ENCODE measurements at regions not wholly inside any gene's neighbourhood (a gene's known extent, or its start where the extent isn't known, plus 50 kb on each side); places are given as distances from the start of the nearest gene placed in this dataset.

- Histone ChIP-seq H3K4me1 (ENCODE audit: insufficient read depth, low read length) (no peaks in the 10 kb centered on the region), H3K79me2 (ENCODE audit: insufficient read depth, low read length) (no peaks in the 10 kb centered on the region), H3K27ac (ENCODE audit: extremely low read length, insufficient read depth, low read length) (no peak overlapping the region), H3K4me2 (ENCODE audit: low read depth, low read length) (no peak overlapping the region), H3K9me3 (ENCODE audit: low read length) (0 out of 2 replicates have a peak, but pooled peaks cover 3% of the 10 kb centered on the region), H3K36me3 (replicated peaks in 1 of 2; ENCODE audit: control insufficient read depth in 1 of 2, insufficient read depth in 2 of 2, low read length in 2 of 2) (no peaks in the 10 kb centered on the region), H3K27me3 (ENCODE audit: control insufficient read depth in 1 of 2, insufficient read depth in 2 of 2, low read length in 2 of 2) (no peaks in the 10 kb centered on the region), H3K9ac (ENCODE audit: insufficient read depth, low read depth, low read length) (no peak overlapping the region), H2AFZ (ENCODE audit: low read length) (no peak overlapping the region), H3K4me3 (replicated peaks in 1 of 3; ENCODE audit: insufficient read depth in 1 of 3, low read depth in 2 of 3, low read length in 3 of 3) (no peak overlapping the region), H4K20me1 (ENCODE audit: insufficient read depth, low read length) (no peaks in the 10 kb centered on the region)
- FAIRE-seq = no peak
- intact Hi-C loops (cut with micrococcal nuclease; ENCODE audit: unreplicated experiment) (no loop called here), in situ Hi-C loops (cut with HindIII; ENCODE audit: extremely low pct_ligation_motif_present, low pct_unique_long_range_greater_than_20kb) (no loop called here)
- TF ChIP-seq CENPX (CRISPR knock-in tag; IDR thresholded peaks at IDR 0.05) (no peak), TBP (CRISPR knock-in tag; IDR thresholded peaks at IDR 0.05) (no peak), AGO2 (optimal IDR thresholded peaks at IDR 0.05; ENCODE audit: low read depth, low read length) (no peak), ZFP36L2 (CRISPR knock-in tag; IDR thresholded peaks at IDR 0.05) (no peak), EEA1 (CRISPR knock-in tag; IDR thresholded peaks at IDR 0.05; ENCODE audit: borderline replicate concordance) (no peak), PRMT3 (CRISPR knock-in tag; IDR thresholded peaks at IDR 0.05; ENCODE audit: borderline replicate concordance, low read depth) (no peak), ZNF670 (CRISPR knock-in tag; IDR thresholded peaks at IDR 0.05; ENCODE audit: borderline replicate concordance) (no peak), DDIT3 (CRISPR knock-in tag; IDR thresholded peaks at IDR 0.05) (no peak), ZNF382 (CRISPR knock-in tag; IDR thresholded peaks at IDR 0.05; ENCODE audit: borderline replicate concordance) (no peak), ZNF737 (CRISPR knock-in tag; IDR thresholded peaks at IDR 0.05; ENCODE audit: borderline replicate concordance) (no peak), MTERF4 (CRISPR knock-in tag; IDR thresholded peaks at IDR 0.05) (no peak), ATF6 (CRISPR knock-in tag; conservative IDR thresholded peaks at IDR 0.05) (no peak), ZNF350 (CRISPR knock-in tag; IDR thresholded peaks at IDR 0.05; ENCODE audit: borderline replicate concordance, low read depth) (no peak), ZSCAN30 (CRISPR knock-in tag; IDR thresholded peaks at IDR 0.05) (no peak), MXI1 (IDR thresholded peaks at IDR 0.05; ENCODE audit: borderline replicate concordance, low read depth, low read length) (no peak), ZNF792 (CRISPR knock-in tag; IDR thresholded peaks at IDR 0.05) (no peak), ZFX (CRISPR knock-in tag; IDR thresholded peaks at IDR 0.05; ENCODE audit: low read depth) (no peak), AKAP8 (CRISPR knock-in tag; IDR thresholded peaks at IDR 0.05) (no peak)
- ATAC-seq = no peak
- WGBS (ENCODE audit: low lambda C conversion rate) = 0% methylated on average over 1 of the region's 1 CpG
- BruUV-seq (replicated peaks) = no TSS peak
- ChIA-PET POLR2A (no interaction called here), CTCF (ENCODE audit: low intra/inter-chr PET ratio, low total read pairs) (no interaction called here)
- DNase-seq (ENCODE audit: low spot score) = no peak
Observed at GRCh38 chr3:77772459-77772858, 732.6 kb downstream of the ROBO2 start.
